ENCODE measurements at regions not wholly inside any gene's neighbourhood (a gene's known extent, or its start where the extent isn't known, plus 50 kb on each side); places are given as distances from the start of the nearest gene placed in this dataset.

- no peak overlapping the region for H3K27ac ChIP-seq
- ATAC-seq = no peak
- H3K9me3 ChIP-seq = no peaks in the 10 kb centered on the region
- DNase-seq = no peak
- H3K36me3 ChIP-seq = no peaks in the 10 kb centered on the region
- no peaks in the 10 kb centered on the region for H3K27me3 ChIP-seq
- intact Hi-C loops (cut with DNase I) = no loop called here
- H3K4me3 ChIP-seq = no peak overlapping the region
- no peaks in the 10 kb centered on the region for H3K4me1 ChIP-seq
- TF ChIP-seq CTCF (IDR thresholded peaks at IDR 0.05) = no peak
These were observed 79.6 kb upstream of the MYCN start for GRCh38 chr2:15860760-15861159.

GRCh38 chr2:15861172-15861822 is 79.1 kb upstream of the MYCN start:
- no peak overlapping the region for H3K27ac ChIP-seq
- H3K36me3 ChIP-seq = no peaks in the 10 kb centered on the region
- H3K9me3 ChIP-seq = no peaks in the 10 kb centered on the region
- H3K4me3 ChIP-seq = no peak overlapping the region
- DNase-seq (no peak), ATAC-seq (no peak)
- no peak for TF ChIP-seq CTCF (IDR thresholded peaks at IDR 0.05)
- intact Hi-C loops (cut with DNase I) = no loop called here
- H3K4me1 ChIP-seq = no peaks in the 10 kb centered on the region
- H3K27me3 ChIP-seq = no peaks in the 10 kb centered on the region

GRCh38 chr2:15861898-15862297 is 78.5 kb upstream of the MYCN start:
- intact Hi-C loops (cut with DNase I) = no loop called here
- TF ChIP-seq CTCF (IDR thresholded peaks at IDR 0.05) = no peak
- no peak for ATAC-seq

GRCh38 chr2:15863089-15863488 is 77.3 kb upstream of the MYCN start:
- Histone ChIP-seq H3K4me1 (no peaks in the 10 kb centered on the region), H3K27me3 (no peaks in the 10 kb centered on the region), H3K4me3 (no peak overlapping the region), H3K27ac (no peak overlapping the region), H3K36me3 (no peaks in the 10 kb centered on the region), H3K9me3 (no peaks in the 10 kb centered on the region)
- no peak for TF ChIP-seq CTCF (IDR thresholded peaks at IDR 0.05)
- DNase-seq (no peak), ATAC-seq (no peak)
- intact Hi-C loops (cut with DNase I) = no loop called here

More at GRCh38 chr2:15861898-15862297, 78.5 kb upstream of the MYCN start:
- no peak for DNase-seq
- Histone ChIP-seq H3K4me3 (no peak overlapping the region), H3K9me3 (no peaks in the 10 kb centered on the region), H3K27ac (no peak overlapping the region), H3K27me3 (no peaks in the 10 kb centered on the region), H3K36me3 (no peaks in the 10 kb centered on the region), H3K4me1 (no peaks in the 10 kb centered on the region)

- Histone ChIP-seq H3K4me3 (no peak overlapping the region), H3K36me3 (no peaks in the 10 kb centered on the region)
- intact Hi-C loops (cut with DNase I) = no loop called here
These were observed 76.7 kb upstream of the MYCN start for GRCh38 chr2:15863494-15864175.

More at GRCh38 chr2:15863494-15864175, 76.7 kb upstream of the MYCN start:
- no peaks in the 10 kb centered on the region for H3K4me1 ChIP-seq
- DNase-seq (no peak), ATAC-seq (no peak)
- no peaks in the 10 kb centered on the region for H3K27me3 ChIP-seq
- no peaks in the 10 kb centered on the region for H3K9me3 ChIP-seq
- H3K27ac ChIP-seq = no peak overlapping the region
- TF ChIP-seq CTCF (IDR thresholded peaks at IDR 0.05) = no peak

Data from upper lobe of right lung (tissue), 1 donor.